CD4-positive, alpha-beta T cell (primary cell): ENCODE measurements at regions not wholly inside any gene's neighbourhood (a gene's known extent, or its start where the extent isn't known, plus 50 kb on each side); places are given as distances from the start of the nearest gene placed in this dataset.

Experiments
- ATAC-seq: fragments of 200-7000 bp; cut with Tn5 transposase; one replicate; pipeline ENCODE4 v1.10.0; 2022; ENCODE audit warnings: mild to moderate bottlenecking; ENCODE audit not compliant: poor library complexity
- CTCF ChIA-PET: fragments of 350-600 bp; sonication (Branson Sonifier 250); formaldehyde crosslinking; loops from one replicate; lab custom pipeline; 2021; ENCODE audit warnings: antibody characterized with exemption, inconsistent platforms; lab: Charles Lee
- POLR2A ChIA-PET: fragments of 350-600 bp; sonication (Branson Sonifier 250); formaldehyde crosslinking; loops from one replicate; lab custom pipeline; 2021; ENCODE audit warnings: antibody characterized with exemption, inconsistent platforms; lab: Charles Lee
- DNase-seq, 14 experiments: peaks; one replicate each; pipeline ENCODE4 v3.0.0-alpha.2; 2013 to 2020; ENCODE audit warnings: mixed read lengths in 2 of 14
- H3K27ac ChIP-seq, 2 donors: one replicate each; pipeline versions ENCODE4 v1.5.1 to v1.7.0; 2013; ENCODE audit warnings: low read length in 2 of 2, low read depth in 1 of 2, mild to moderate bottlenecking in 1 of 2
- H3K27me3 ChIP-seq, 2 experiments: 1 replicate in 1 of 2; 2 replicates in 1 of 2; pipeline versions ENCODE4 v1.6.1 to v1.7.0; 2013; ENCODE audit warnings: low read length in 2 of 2, control low read depth in 1 of 2, mild to moderate bottlenecking in 1 of 2, moderate library complexity in 1 of 2; ENCODE audit not compliant: insufficient read depth in 2 of 2, control insufficient read depth in 1 of 2
- H3K36me3 ChIP-seq: one replicate; pipeline ENCODE4 v1.6.1; 2013; ENCODE audit warnings: low read length, control low read depth; ENCODE audit not compliant: insufficient read depth
- H3K4me1 ChIP-seq: one replicate; pipeline ENCODE4 v1.6.1; 2013; ENCODE audit warnings: low read length, control low read depth; ENCODE audit not compliant: insufficient read depth
- H3K4me3 ChIP-seq: one replicate; pipeline ENCODE4 v1.5.1; 2013; ENCODE audit warnings: mild to moderate bottlenecking, low read length, moderate library complexity
- H3K9me3 ChIP-seq, 2 experiments: 1 replicate in 1 of 2; 2 replicates in 1 of 2; pipeline versions ENCODE4 v1.6.1 to v1.7.0; 2013; ENCODE audit warnings: low read length in 2 of 2, mild to moderate bottlenecking in 2 of 2, control low read depth in 1 of 2, moderate library complexity in 1 of 2; ENCODE audit not compliant: control insufficient read depth in 1 of 2, insufficient read depth in 1 of 2
- H3K27ac Mint-ChIP-seq: one replicate; pipeline ENCODE4 v1.8.0; 2020; ENCODE audit warnings: mixed read lengths
- H3K27me3 Mint-ChIP-seq: one replicate; pipeline ENCODE4 v1.8.0; 2021; ENCODE audit warnings: mixed read lengths
- H3K36me3 Mint-ChIP-seq: one replicate; pipeline ENCODE4 v1.8.0; 2021; ENCODE audit warnings: low read depth, mixed read lengths
- H3K4me1 Mint-ChIP-seq: one replicate; pipeline ENCODE4 v1.8.0; 2021; ENCODE audit warnings: low read depth, mixed read lengths
- H3K4me3 Mint-ChIP-seq: one replicate; pipeline ENCODE4 v1.8.0; 2020; ENCODE audit warnings: mild to moderate bottlenecking, mixed read lengths
- H3K9me3 Mint-ChIP-seq: one replicate; pipeline ENCODE4 v1.8.0; 2020; ENCODE audit warnings: mixed read lengths
- CTCF ChIP-seq: fragments of 200-600 bp; IDR thresholded peaks from one replicate; pipeline ENCODE4 v1.8.0; 2022; ENCODE audit warnings: antibody characterized with exemption, mild to moderate bottlenecking
- intact Hi-C, 2 experiments: fragments of 100-400 bp; cut with DNase I in 1 of 2; cut with micrococcal nuclease in 1 of 2; formaldehyde crosslinking; loops; one replicate each; pipeline versions ENCODE4 v1.15.1 to v1.9.0; 2023 to 2025; cut with DNase I, micrococcal nuclease

- DNase-seq (no peak), ATAC-seq (no peak)
- Histone ChIP-seq H3K27me3 (no peaks in the 10 kb centered on the region), H3K9me3 (peaks cover 0 to 8% of the 10 kb centered on the region in 2 experiments), H3K36me3 (no peaks in the 10 kb centered on the region), H3K27ac (no peak overlapping the region), H3K4me3 (no peak overlapping the region), H3K4me1 (peaks cover 3% of the 10 kb centered on the region)
- intact Hi-C loops = no loop called here
- Mint-ChIP-seq H3K36me3 (no peaks in the 10 kb centered on the region), H3K4me3 (no peak overlapping the region), H3K9me3 (no peaks in the 10 kb centered on the region), H3K27me3 (no peaks in the 10 kb centered on the region), H3K4me1 (peaks cover 3% of the 10 kb centered on the region), H3K27ac (no peak overlapping the region)
- ChIA-PET CTCF (interaction anchor here (0.5 kb wide), 1 partner anchor 51 kb away, joined by 3 read pairs; no protein-coding TSS in a partner anchor), POLR2A (no interaction called here)
- no peak for TF ChIP-seq CTCF
These were observed 420.8 kb upstream of the AUTS2 start for GRCh38 chr7:69177461-69177861.

GRCh38 chr7:69177941-69178494 lies 420.3 kb upstream of the AUTS2 start:
- POLR2A ChIA-PET = no interaction called here

GRCh38 chr7:69180662-69181061 lies 417.6 kb upstream of the AUTS2 start:
- Histone ChIP-seq H3K4me1 (peaks cover 3% of the 10 kb centered on the region), H3K4me3 (no peak overlapping the region), H3K27me3 (no peaks in the 10 kb centered on the region), H3K9me3 (peaks cover 0 to 8% of the 10 kb centered on the region in 2 experiments), H3K27ac (no peak overlapping the region), H3K36me3 (no peaks in the 10 kb centered on the region)
- peaks cover 3% of the 10 kb centered on the region for H3K9me3 Mint-ChIP-seq
- no peak for ATAC-seq
- CTCF ChIA-PET = no interaction called here
- TF ChIP-seq CTCF = no peak
- POLR2A ChIA-PET = no interaction called here
- H3K36me3 Mint-ChIP-seq = peaks cover 4% of the 10 kb centered on the region
- no peak overlapping the region for H3K27ac Mint-ChIP-seq
- peaks cover 27% of the 10 kb centered on the region for H3K4me1 Mint-ChIP-seq
- DNase-seq = no peak
- no peak overlapping the region for H3K4me3 Mint-ChIP-seq
- H3K27me3 Mint-ChIP-seq = no peaks in the 10 kb centered on the region
- intact Hi-C loops = no loop called here

More at GRCh38 chr7:69177941-69178494, 420.3 kb upstream of the AUTS2 start:
- peaks cover 8% of the 10 kb centered on the region for H3K4me1 Mint-ChIP-seq
- Histone ChIP-seq H3K36me3 (no peaks in the 10 kb centered on the region), H3K9me3 (peaks cover 0 to 8% of the 10 kb centered on the region in 2 experiments), H3K4me3 (no peak overlapping the region), H3K27ac (no peak overlapping the region), H3K27me3 (no peaks in the 10 kb centered on the region), H3K4me1 (peaks cover 3% of the 10 kb centered on the region)
- H3K4me3 Mint-ChIP-seq = no peak overlapping the region
- H3K9me3 Mint-ChIP-seq = no peaks in the 10 kb centered on the region
- no peak overlapping the region for H3K27ac Mint-ChIP-seq
- CTCF ChIA-PET = interaction anchor here (0.5 kb wide), 1 partner anchor 51 kb away, joined by 3 read pairs; no protein-coding TSS in a partner anchor
- intact Hi-C loops = no loop called here
- TF ChIP-seq CTCF = no peak
- H3K36me3 Mint-ChIP-seq = no peaks in the 10 kb centered on the region
- no peaks in the 10 kb centered on the region for H3K27me3 Mint-ChIP-seq
- DNase-seq (no peak), ATAC-seq (no peak)
